SU-DHL-6 (cell line): ENCODE measurements at regions not wholly inside any gene's neighbourhood (a gene's known extent, or its start where the extent isn't known, plus 50 kb on each side); places are given as distances from the start of the nearest gene placed in this dataset.

Source experiments
- H2AFZ ChIP-seq: fragments of 200-600 bp; sonication (generic); 2 replicates; pipeline ENCODE4 v1.6.1; 2014; ENCODE audit warnings: low read depth, mild to moderate bottlenecking, moderate library complexity, mixed read lengths, antibody characterized with exemption, low read length; ENCODE audit not compliant: severe bottlenecking
- H3F3A ChIP-seq: fragments of 200-600 bp; shearing (Covaris generic); 2 replicates; pipeline ENCODE4 v1.6.0; 2016; ENCODE audit warnings: antibody characterized with exemption, mild to moderate bottlenecking; ENCODE audit not compliant: insufficient read depth
- H3K27ac ChIP-seq: fragments of 200-600 bp; sonication (generic); 2 replicates; pipeline ENCODE4 v1.5.1; 2016; ENCODE audit warnings: low read depth, mild to moderate bottlenecking, low read length, moderate library complexity, mixed read lengths
- H3K27me3 ChIP-seq: fragments of 200-600 bp; sonication (generic), shearing (Covaris generic); 2 replicates; pipeline ENCODE4 v1.6.0; 2014; ENCODE audit warnings: mild to moderate bottlenecking, low read length
- H3K36me3 ChIP-seq: fragments of 200-600 bp; sonication (generic); 2 replicates; pipeline ENCODE4 v1.6.1; 2014; ENCODE audit warnings: mild to moderate bottlenecking, low read length, mixed read lengths
- H3K4me2 ChIP-seq: fragments of 300-600, 200-600 bp; shearing (Covaris generic), sonication (generic); 2 replicates; pipeline ENCODE4 v1.6.0; 2014; ENCODE audit warnings: low read length, low read depth, mild to moderate bottlenecking; ENCODE audit not compliant: poor library complexity, severe bottlenecking
- H3K4me3 ChIP-seq: fragments of 200-600 bp; sonication (generic); 2 replicates; pipeline ENCODE4 v1.5.1; 2014; ENCODE audit warnings: antibody characterized with exemption, low read length, mild to moderate bottlenecking, mixed read lengths; ENCODE audit not compliant: insufficient read depth, poor library complexity, severe bottlenecking
- H3K79me2 ChIP-seq: fragments of 200-600 bp; sonication (generic); 2 replicates; pipeline ENCODE4 v1.6.1; 2014; ENCODE audit warnings: mild to moderate bottlenecking, low read length, moderate library complexity; ENCODE audit not compliant: insufficient read depth
- H3K9ac ChIP-seq: fragments of 200-600 bp; sonication (generic); 2 replicates; pipeline ENCODE4 v1.7.0; 2014; ENCODE audit warnings: mild to moderate bottlenecking, low read length
- H3K9me2 ChIP-seq: fragments of 200-600 bp; sonication (generic); replicated peaks from 2 replicates; pipeline ENCODE4 v1.6.1; 2014; ENCODE audit warnings: low read length; ENCODE audit not compliant: insufficient read depth
- H3K9me3 ChIP-seq: fragments of 200-600 bp; sonication (generic); 2 replicates; pipeline ENCODE4 v1.6.1; 2014; ENCODE audit warnings: low read length, mixed read lengths; ENCODE audit not compliant: insufficient read depth
- H4K20me1 ChIP-seq: fragments of 200-600 bp; sonication (generic); 2 replicates; pipeline ENCODE4 v1.6.1; 2014; ENCODE audit warnings: low read depth, mild to moderate bottlenecking, antibody characterized with exemption, low read length, moderate library complexity, mixed read lengths
- CTCF ChIP-seq: fragments of 200-600 bp; sonication (generic); IDR thresholded peaks from one replicate; pipeline ENCODE4 v1.5.1; 2017; ENCODE audit warnings: antibody characterized with exemption, mild to moderate bottlenecking, low read length, moderate library complexity; ENCODE audit not compliant: insufficient read depth, poor library complexity, severe bottlenecking
- EZH2phosphoT487 ChIP-seq: fragments of 200-600 bp; sonication (generic), shearing (Covaris generic); conservative IDR thresholded peaks from 2 replicates; pipeline ENCODE4 v1.6.1; 2018; ENCODE audit warnings: mild to moderate bottlenecking, antibody characterized with exemption, low read length, moderate library complexity, mixed read lengths

GRCh38 chr6:155786528-155786927 is 330.9 kb upstream of the NOX3 start:
- H3K36me3 ChIP-seq = no peaks in the 10 kb centered on the region
- H3K9me3 ChIP-seq = peaks cover 10% of the 10 kb centered on the region; the same call in 1 of the 2 replicates
- H4K20me1 ChIP-seq = no peaks in the 10 kb centered on the region
- no peak overlapping the region for H2AFZ ChIP-seq
- H3K4me2 ChIP-seq = no peak overlapping the region
- H3K79me2 ChIP-seq = no peaks in the 10 kb centered on the region
- H3K9ac ChIP-seq = no peak overlapping the region
- no peak overlapping the region for H3K4me3 ChIP-seq
- no peaks in the 10 kb centered on the region for H3K9me2 ChIP-seq
- no peak overlapping the region for H3K27ac ChIP-seq
- H3F3A ChIP-seq = no peaks in the 10 kb centered on the region
- no peak for TF ChIP-seq CTCF
- TF ChIP-seq EZH2phosphoT487 = no peak
- H3K27me3 ChIP-seq = no peaks in the 10 kb centered on the region

- no peak overlapping the region for H3K4me3 ChIP-seq
- TF ChIP-seq CTCF = no peak
- TF ChIP-seq EZH2phosphoT487 = no peak
- H2AFZ ChIP-seq = no peak overlapping the region
- H3K9me2 ChIP-seq = no peaks in the 10 kb centered on the region
- no peaks in the 10 kb centered on the region for H4K20me1 ChIP-seq
- no peaks in the 10 kb centered on the region for H3K79me2 ChIP-seq
- H3K27ac ChIP-seq = no peak overlapping the region
- H3K9ac ChIP-seq = no peak overlapping the region
- no peaks in the 10 kb centered on the region for H3K27me3 ChIP-seq
- no peaks in the 10 kb centered on the region for H3F3A ChIP-seq
- no peaks in the 10 kb centered on the region for H3K36me3 ChIP-seq
- no peak overlapping the region for H3K4me2 ChIP-seq
- H3K9me3 ChIP-seq = peaks cover 10% of the 10 kb centered on the region; the same call in 1 of the 2 replicates
Observed at GRCh38 chr6:155782739-155783459, 327.3 kb upstream of the NOX3 start.

- H3K4me3 ChIP-seq = no peak overlapping the region
- H3K4me2 ChIP-seq = no peak overlapping the region
- H3K27ac ChIP-seq = no peak overlapping the region
- H3K27me3 ChIP-seq = no peaks in the 10 kb centered on the region
- no peak overlapping the region for H2AFZ ChIP-seq
- H3K9me3 ChIP-seq = peaks cover 6% of the 10 kb centered on the region; the same call in 1 of the 2 replicates
- H3K9me2 ChIP-seq = no peaks in the 10 kb centered on the region
- H3K79me2 ChIP-seq = no peaks in the 10 kb centered on the region
- no peak overlapping the region for H3K9ac ChIP-seq
- TF ChIP-seq CTCF = no peak
- no peak for TF ChIP-seq EZH2phosphoT487
- no peaks in the 10 kb centered on the region for H4K20me1 ChIP-seq
- no peaks in the 10 kb centered on the region for H3F3A ChIP-seq
- no peaks in the 10 kb centered on the region for H3K36me3 ChIP-seq
Observed at GRCh38 chr6:155782320-155782731, 326.7 kb upstream of the NOX3 start.
